Neural progenitor cell (in vitro differentiated cells): ENCODE measurements at regions not wholly inside any gene's neighbourhood (a gene's known extent, or its start where the extent isn't known, plus 50 kb on each side); places are given as distances from the start of the nearest gene placed in this dataset.

Experiments used
- DNase-seq: peaks from one replicate; pipeline ENCODE4 v3.0.0-alpha.2; 2016; ENCODE audit warnings: low spot score
- H2AFZ ChIP-seq: fragments of 200-600 bp; sonication (generic); replicated peaks from 2 replicates; pipeline ENCODE4 v1.6.1; 2016; ENCODE audit warnings: antibody characterized with exemption
- H3F3A ChIP-seq: fragments of 200-600 bp; sonication (generic); 2 replicates; pipeline ENCODE4 v1.6.1; 2016; ENCODE audit warnings: antibody characterized with exemption, low read depth
- H3K27ac ChIP-seq: fragments of 200-600 bp; sonication (generic); 2 replicates; pipeline ENCODE4 v1.5.1; 2016; ENCODE audit warnings: mild to moderate bottlenecking
- H3K27me3 ChIP-seq: fragments of 200-600 bp; sonication (generic); 2 replicates; pipeline ENCODE4 v1.6.1; 2016; ENCODE audit warnings: mild to moderate bottlenecking, moderate library complexity
- H3K36me3 ChIP-seq: fragments of 200-600 bp; sonication (generic); 2 replicates; pipeline ENCODE4 v1.5.1; 2016
- H3K4me1 ChIP-seq: fragments of 200-600 bp; sonication (generic); 2 replicates; pipeline ENCODE4 v1.6.1; 2016; ENCODE audit warnings: mixed run types
- H3K4me2 ChIP-seq: fragments of 200-600 bp; sonication (generic); 2 replicates; pipeline ENCODE4 v1.6.1; 2016
- H3K4me3 ChIP-seq: fragments of 200-600 bp; sonication (generic); 2 replicates; pipeline ENCODE4 v1.5.1; 2016
- H3K79me2 ChIP-seq: fragments of 200-600 bp; sonication (generic); 2 replicates; pipeline ENCODE4 v1.6.1; 2016; ENCODE audit warnings: low read depth
- H3K9ac ChIP-seq: fragments of 200-600 bp; sonication (generic); 2 replicates; pipeline ENCODE4 v1.6.1; 2016
- H3K9me3 ChIP-seq: fragments of 200-600 bp; sonication (generic); 2 replicates; pipeline ENCODE4 v1.5.1; 2016; ENCODE audit warnings: low read depth
- H4K20me1 ChIP-seq: fragments of 200-600 bp; sonication (generic); 2 replicates; pipeline ENCODE4 v1.6.1; 2016; ENCODE audit warnings: low read depth
- H3K27ac Mint-ChIP-seq: 3 replicates; pipeline ENCODE4 v1.8.0; 2021; ENCODE audit warnings: mixed read lengths
- H3K27me3 Mint-ChIP-seq: 2 replicates; pipeline ENCODE4 v1.8.0; 2022; ENCODE audit warnings: low read depth, mild to moderate bottlenecking, inconsistent platforms, moderate library complexity, mixed read lengths; ENCODE audit not compliant: insufficient read depth
- H3K36me3 Mint-ChIP-seq: 3 replicates; pipeline ENCODE4 v1.8.0; 2021; ENCODE audit warnings: mixed read lengths
- H3K4me1 Mint-ChIP-seq: 3 replicates; pipeline ENCODE4 v1.8.0; 2021; ENCODE audit warnings: mixed read lengths
- H3K4me3 Mint-ChIP-seq: 3 replicates; pipeline ENCODE4 v1.8.0; 2021; ENCODE audit warnings: mild to moderate bottlenecking, moderate library complexity, mixed read lengths
- H3K9me3 Mint-ChIP-seq: 3 replicates; pipeline ENCODE4 v1.8.0; 2020; ENCODE audit warnings: mixed read lengths
- CTCF ChIP-seq: fragments of 200-600 bp; sonication (generic); IDR thresholded peaks from 2 replicates; pipeline ENCODE4 v1.5.1; 2017; ENCODE audit warnings: antibody characterized with exemption, mild to moderate bottlenecking
- EZH2 ChIP-seq: fragments of 200-600 bp; sonication (generic); IDR thresholded peaks from 2 replicates; pipeline ENCODE4 v1.6.1; 2017; ENCODE audit warnings: antibody characterized with exemption, mild to moderate bottlenecking, moderate library complexity
- EZH2phosphoT487 ChIP-seq: fragments of 200-600 bp; sonication (generic); IDR thresholded peaks from 2 replicates; pipeline ENCODE4 v1.6.1; 2017; ENCODE audit warnings: antibody characterized with exemption

GRCh38 chr16:61579195-61579594 lies 457.0 kb downstream of the CDH8 start:
- no peak overlapping the region for H3K4me2 ChIP-seq
- Mint-ChIP-seq H3K27ac (no peak overlapping the region), H3K9me3 (no peaks in the 10 kb centered on the region), H3K4me3 (no peak overlapping the region), H3K36me3 (no peaks in the 10 kb centered on the region), H3K4me1 (no peaks in the 10 kb centered on the region), H3K27me3 (peaks cover 3% of the 10 kb centered on the region)
- no peaks in the 10 kb centered on the region for H3K4me1 ChIP-seq
- no peaks in the 10 kb centered on the region for H4K20me1 ChIP-seq
- no peak overlapping the region for H3K27ac ChIP-seq
- H3K9me3 ChIP-seq = no peaks in the 10 kb centered on the region
- DNase-seq = no peak
- no peaks in the 10 kb centered on the region for H3K36me3 ChIP-seq
- no peak overlapping the region for H3K4me3 ChIP-seq
- TF ChIP-seq EZH2 = no peak
- TF ChIP-seq CTCF = no peak
- no peak for TF ChIP-seq EZH2phosphoT487
- H3F3A ChIP-seq = no peaks in the 10 kb centered on the region
- H3K9ac ChIP-seq = no peak overlapping the region
- H3K27me3 ChIP-seq = no peaks in the 10 kb centered on the region
- H2AFZ ChIP-seq = no peak overlapping the region
- no peaks in the 10 kb centered on the region for H3K79me2 ChIP-seq

DNA sequence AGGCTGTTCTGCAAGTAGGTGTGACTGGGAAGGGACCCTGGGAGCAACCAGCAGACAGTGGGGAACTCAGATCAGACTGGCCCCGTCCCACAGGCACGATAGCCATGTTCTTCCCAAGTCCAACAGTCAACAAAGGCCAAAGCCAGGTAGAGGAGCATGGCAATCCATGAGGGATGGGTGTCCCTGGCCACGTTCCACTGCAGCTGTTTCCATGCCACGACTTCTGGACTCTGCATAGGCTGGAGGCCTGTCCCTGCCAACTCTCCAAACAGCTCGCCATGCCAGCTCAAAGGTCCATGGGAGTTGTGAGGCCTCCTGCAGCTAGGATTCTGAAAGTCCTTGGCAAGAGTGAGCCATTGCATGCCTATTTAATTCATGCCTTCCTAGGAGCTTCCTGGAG lies 459.8 kb downstream of the CDH8 start:
- H3K9me3 ChIP-seq = no peaks in the 10 kb centered on the region
- no peaks in the 10 kb centered on the region for H3K4me1 Mint-ChIP-seq
- H3K4me2 ChIP-seq = no peak overlapping the region
- no peaks in the 10 kb centered on the region for H3K9me3 Mint-ChIP-seq
- no peaks in the 10 kb centered on the region for H4K20me1 ChIP-seq
- no peaks in the 10 kb centered on the region for H3K36me3 ChIP-seq
- no peak for TF ChIP-seq EZH2
- TF ChIP-seq EZH2phosphoT487 = no peak
- no peak for TF ChIP-seq CTCF
- no peaks in the 10 kb centered on the region for H3K79me2 ChIP-seq
- no peak overlapping the region for H3K4me3 ChIP-seq
- H3K27ac Mint-ChIP-seq = no peak overlapping the region
- H3K9ac ChIP-seq = no peak overlapping the region
- H3K4me3 Mint-ChIP-seq = no peak overlapping the region
- no peaks in the 10 kb centered on the region for H3K27me3 ChIP-seq
- H3K27me3 Mint-ChIP-seq = peaks cover 3% of the 10 kb centered on the region
- DNase-seq = no peak
- H3K27ac ChIP-seq = no peak overlapping the region
- H2AFZ ChIP-seq = peak overlapping the region; percentile 42
- H3K4me1 ChIP-seq = no peaks in the 10 kb centered on the region
- no peaks in the 10 kb centered on the region for H3F3A ChIP-seq
- no peaks in the 10 kb centered on the region for H3K36me3 Mint-ChIP-seq

DNA sequence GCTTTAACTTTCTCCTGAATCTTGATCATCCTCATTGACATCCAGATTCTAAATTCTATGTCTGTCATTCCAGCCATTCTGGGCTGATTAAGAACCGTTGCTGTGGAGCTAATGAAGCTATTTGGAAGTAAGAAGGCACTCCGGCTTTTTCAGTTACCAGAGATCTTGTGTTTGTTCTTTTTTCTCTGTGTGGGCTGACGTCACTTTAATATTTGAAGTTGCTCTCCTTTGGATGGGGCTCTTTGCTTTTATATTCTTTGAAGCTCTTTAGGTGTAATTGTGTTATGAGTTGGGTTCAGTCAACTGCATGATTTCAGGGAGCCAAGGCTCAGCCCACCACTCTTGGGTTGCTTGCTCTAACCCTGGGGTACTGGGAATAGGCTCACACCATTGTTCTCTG lies 460.6 kb downstream of the CDH8 start:
- Histone ChIP-seq H3K79me2 (no peaks in the 10 kb centered on the region), H3K27me3 (no peaks in the 10 kb centered on the region), H3K9ac (no peak overlapping the region), H3K4me1 (no peaks in the 10 kb centered on the region), H3K4me2 (no peak overlapping the region), H2AFZ (no peak overlapping the region), H3F3A (no peaks in the 10 kb centered on the region), H3K27ac (no peak overlapping the region), H3K36me3 (no peaks in the 10 kb centered on the region), H4K20me1 (no peaks in the 10 kb centered on the region), H3K4me3 (no peak overlapping the region), H3K9me3 (no peaks in the 10 kb centered on the region)
- Mint-ChIP-seq H3K27me3 (peaks cover 3% of the 10 kb centered on the region), H3K27ac (no peak overlapping the region), H3K9me3 (no peaks in the 10 kb centered on the region), H3K4me3 (no peak overlapping the region), H3K36me3 (no peaks in the 10 kb centered on the region), H3K4me1 (no peaks in the 10 kb centered on the region)
- DNase-seq = no peak
- no peak for TF ChIP-seq EZH2
- no peak for TF ChIP-seq EZH2phosphoT487
- TF ChIP-seq CTCF = no peak

GRCh38 chr16:61569028-61569427 lies 467.2 kb downstream of the CDH8 start:
- Mint-ChIP-seq H3K36me3 (no peaks in the 10 kb centered on the region), H3K4me3 (no peak overlapping the region), H3K9me3 (no peaks in the 10 kb centered on the region), H3K4me1 (no peaks in the 10 kb centered on the region), H3K27me3 (no peaks in the 10 kb centered on the region), H3K27ac (no peak overlapping the region)
- Histone ChIP-seq H3K36me3 (no peaks in the 10 kb centered on the region), H3K4me2 (peak overlapping the region; percentile 6), H3K27ac (no peak overlapping the region), H3K79me2 (no peaks in the 10 kb centered on the region), H3F3A (no peaks in the 10 kb centered on the region), H2AFZ (no peak overlapping the region), H3K9me3 (no peaks in the 10 kb centered on the region), H4K20me1 (no peaks in the 10 kb centered on the region), H3K27me3 (no peaks in the 10 kb centered on the region), H3K9ac (no peak overlapping the region), H3K4me3 (no peak overlapping the region), H3K4me1 (no peaks in the 10 kb centered on the region)
- no peak for DNase-seq
- TF ChIP-seq EZH2 (no peak), EZH2phosphoT487 (no peak), CTCF (no peak)
